ENCODE measurements at regions not wholly inside any gene's neighbourhood (a gene's known extent, or its start where the extent isn't known, plus 50 kb on each side); places are given as distances from the start of the nearest gene placed in this dataset.

- Histone ChIP-seq H3K4me3 (no peak overlapping the region), H3K4me1 (peaks cover 0 to 8% (median 0%) of the 10 kb centered on the region in 6 donors), H3K27me3 (replicated peaks in 1 of 7) (peaks cover 0 to 27% (median 0%) of the 10 kb centered on the region in 7 donors), H3K27ac (no peak overlapping the region), H3K36me3 (no peaks in the 10 kb centered on the region), H3K9me3 (no peaks in the 10 kb centered on the region)
- DNase-seq: no peak
- intact Hi-C loops (cut with DNase I; ENCODE audit: low total_unique reads): no loop called here
- WGBS, 5 donors: 85 to 93% (median 89%) methylated on average over 8 of the region's 8 CpGs
- TF ChIP-seq POLR2AphosphoS5 (IDR thresholded peaks at IDR 0.05) (no peak), POLR2A (IDR thresholded peaks at IDR 0.05) (no peak)
- TF ChIP-seq, protein P1, sequence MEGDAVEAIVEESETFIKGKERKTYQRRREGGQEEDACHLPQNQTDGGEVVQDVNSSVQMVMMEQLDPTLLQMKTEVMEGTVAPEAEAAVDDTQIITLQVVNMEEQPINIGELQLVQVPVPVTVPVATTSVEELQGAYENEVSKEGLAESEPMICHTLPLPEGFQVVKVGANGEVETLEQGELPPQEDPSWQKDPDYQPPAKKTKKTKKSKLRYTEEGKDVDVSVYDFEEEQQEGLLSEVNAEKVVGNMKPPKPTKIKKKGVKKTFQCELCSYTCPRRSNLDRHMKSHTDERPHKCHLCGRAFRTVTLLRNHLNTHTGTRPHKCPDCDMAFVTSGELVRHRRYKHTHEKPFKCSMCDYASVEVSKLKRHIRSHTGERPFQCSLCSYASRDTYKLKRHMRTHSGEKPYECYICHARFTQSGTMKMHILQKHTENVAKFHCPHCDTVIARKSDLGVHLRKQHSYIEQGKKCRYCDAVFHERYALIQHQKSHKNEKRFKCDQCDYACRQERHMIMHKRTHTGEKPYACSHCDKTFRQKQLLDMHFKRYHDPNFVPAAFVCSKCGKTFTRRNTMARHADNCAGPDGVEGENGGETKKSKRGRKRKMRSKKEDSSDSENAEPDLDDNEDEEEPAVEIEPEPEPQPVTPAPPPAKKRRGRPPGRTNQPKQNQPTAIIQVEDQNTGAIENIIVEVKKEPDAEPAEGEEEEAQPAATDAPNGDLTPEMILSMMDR (IDR thresholded peaks at IDR 0.05 in 8 of 11, conservative IDR thresholded peaks at IDR 0.05 in 3 of 11): no peak
These were observed 133.4 kb upstream of the ERRFI1 start for GRCh38 chr1:8159470-8160024.

- Histone ChIP-seq H3K4me1 (peaks cover 0 to 8% (median 0%) of the 10 kb centered on the region in 6 donors), H3K9me3 (no peaks in the 10 kb centered on the region), H3K27ac (no peak overlapping the region), H3K36me3 (no peaks in the 10 kb centered on the region), H3K27me3 (replicated peaks in 1 of 7) (peaks cover 0 to 27% (median 0%) of the 10 kb centered on the region in 7 donors), H3K4me3 (no peak overlapping the region)
- TF ChIP-seq POLR2A (IDR thresholded peaks at IDR 0.05): no peak
- TF ChIP-seq POLR2AphosphoS5 (IDR thresholded peaks at IDR 0.05): no peak
- TF ChIP-seq, protein P1 (IDR thresholded peaks at IDR 0.05 in 8 of 11, conservative IDR thresholded peaks at IDR 0.05 in 3 of 11): no peak
- no peak for DNase-seq
- WGBS, 5 donors: 77 to 84% (median 80%) methylated on average over 4 of the region's 4 CpGs
- intact Hi-C loops (cut with DNase I; ENCODE audit: low total_unique reads): no loop called here
These were observed 132.9 kb upstream of the ERRFI1 start for GRCh38 chr1:8158995-8159394.

DNA sequence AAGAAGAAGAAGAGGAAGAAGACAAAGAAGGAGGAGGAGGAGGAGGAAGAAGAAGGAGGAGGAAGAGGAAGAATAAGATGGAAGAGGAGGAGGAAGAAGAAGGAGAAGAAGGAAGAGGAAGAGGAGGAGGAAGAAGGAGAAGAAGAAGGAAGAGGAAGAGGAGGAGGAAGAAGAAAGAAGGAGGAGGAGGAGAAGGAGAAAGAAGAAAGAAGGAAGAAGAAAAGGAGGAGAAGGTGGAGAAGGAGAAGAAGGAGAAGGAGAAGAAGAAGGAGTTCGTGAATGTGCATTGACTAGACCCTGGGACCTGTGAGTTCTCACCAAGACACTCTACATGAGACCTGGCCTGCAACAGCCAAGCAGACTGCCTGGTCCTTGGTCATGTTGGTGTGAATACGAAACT lies 131.7 kb upstream of the ERRFI1 start:
- H3K27me3 ChIP-seq (replicated peaks in 1 of 7): peaks cover 0 to 27% (median 0%) of the 10 kb centered on the region in 7 donors
- H3K27ac ChIP-seq: no peak overlapping the region
- no peak for DNase-seq
- intact Hi-C loops (cut with DNase I; ENCODE audit: low total_unique reads): no loop called here
- WGBS, 5 donors: 83 to 89% (median 88%) methylated on average over 2 of the region's 2 CpGs
- no peak overlapping the region for H3K4me3 ChIP-seq
- H3K36me3 ChIP-seq: no peaks in the 10 kb centered on the region
- peaks cover 0 to 6% (median 0%) of the 10 kb centered on the region in 8 donors for H3K9me3 ChIP-seq
- TF ChIP-seq, protein P1 (IDR thresholded peaks at IDR 0.05 in 8 of 11, conservative IDR thresholded peaks at IDR 0.05 in 3 of 11): no peak
- TF ChIP-seq POLR2AphosphoS5 (IDR thresholded peaks at IDR 0.05) (no peak), POLR2A (IDR thresholded peaks at IDR 0.05) (no peak)
- peaks cover 0 to 8% (median 0%) of the 10 kb centered on the region in 6 donors for H3K4me1 ChIP-seq

GRCh38 chr1:8155528-8156186 lies 129.5 kb upstream of the ERRFI1 start:
- intact Hi-C loops (cut with DNase I; ENCODE audit: low total_unique reads): no loop called here
- no peak for DNase-seq
- Histone ChIP-seq H3K4me3 (no peak overlapping the region), H3K4me1 (peaks cover 0 to 14% (median 0%) of the 10 kb centered on the region in 6 donors), H3K27me3 (replicated peaks in 1 of 7) (peaks cover 0 to 27% (median 0%) of the 10 kb centered on the region in 7 donors), H3K36me3 (no peaks in the 10 kb centered on the region), H3K27ac (no peak overlapping the region), H3K9me3 (peaks cover 0 to 6% (median 0%) of the 10 kb centered on the region in 8 donors)
- WGBS, 5 donors: 57 to 69% (median 68%) methylated on average over 14 of the region's 14 CpGs
- TF ChIP-seq, protein P1 (IDR thresholded peaks at IDR 0.05 in 8 of 11, conservative IDR thresholded peaks at IDR 0.05 in 3 of 11): no peak
- no peak for TF ChIP-seq POLR2AphosphoS5 (IDR thresholded peaks at IDR 0.05)
- TF ChIP-seq POLR2A (IDR thresholded peaks at IDR 0.05): no peak

Measured in spleen (tissue), 11 donors.